ENCODE measurements at regions not wholly inside any gene's neighbourhood (a gene's known extent, or its start where the extent isn't known, plus 50 kb on each side); places are given as distances from the start of the nearest gene placed in this dataset.
"Not testable (repeated sequence)": the region's sequence is repeated elsewhere in the genome, so short reads cannot be mapped to it uniquely, and the experiment has no call there.

DNA sequence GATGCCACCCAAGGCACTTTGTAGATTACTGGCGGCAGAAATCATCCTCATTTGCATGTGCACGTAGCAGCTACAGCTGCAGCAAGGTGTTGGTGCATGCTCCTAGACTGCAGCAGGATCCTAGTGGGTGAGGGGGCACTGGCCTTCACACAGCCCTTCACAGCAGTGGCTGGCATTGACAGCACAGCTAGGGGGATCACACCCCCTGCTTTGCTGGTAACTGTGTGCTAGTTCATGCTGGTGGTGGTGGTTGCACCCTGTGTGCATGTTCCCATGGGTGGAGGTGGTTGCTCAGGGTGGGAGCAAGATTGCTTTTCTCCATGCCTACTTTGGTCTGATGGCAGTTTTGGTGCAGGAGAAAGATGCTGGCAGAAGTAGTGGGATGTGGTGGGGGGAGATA, 1695.1 kb upstream of the CDH6 start:
- no peak for DNase-seq (ENCODE audit: low read depth)

DNA sequence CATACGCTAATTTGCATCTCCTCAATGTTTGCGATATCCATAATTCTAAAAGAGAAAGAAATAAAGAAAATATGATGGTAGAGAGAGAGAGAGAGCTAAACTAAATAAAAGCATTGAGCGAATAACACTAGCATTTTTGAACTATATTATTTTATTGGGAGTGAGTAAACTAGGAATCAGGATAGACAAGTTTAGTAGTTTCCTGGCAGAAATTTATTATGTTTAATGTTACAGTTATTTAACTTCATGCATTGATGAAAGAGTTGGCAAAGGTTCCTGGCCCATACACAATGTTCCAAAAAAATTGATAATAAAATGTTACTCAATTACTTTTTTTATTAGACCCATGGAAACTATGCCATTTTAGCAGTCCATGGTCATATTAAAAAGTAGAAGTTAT, 1708.2 kb upstream of the CDH6 start:
- no peak for DNase-seq (ENCODE audit: low read depth)

DNA sequence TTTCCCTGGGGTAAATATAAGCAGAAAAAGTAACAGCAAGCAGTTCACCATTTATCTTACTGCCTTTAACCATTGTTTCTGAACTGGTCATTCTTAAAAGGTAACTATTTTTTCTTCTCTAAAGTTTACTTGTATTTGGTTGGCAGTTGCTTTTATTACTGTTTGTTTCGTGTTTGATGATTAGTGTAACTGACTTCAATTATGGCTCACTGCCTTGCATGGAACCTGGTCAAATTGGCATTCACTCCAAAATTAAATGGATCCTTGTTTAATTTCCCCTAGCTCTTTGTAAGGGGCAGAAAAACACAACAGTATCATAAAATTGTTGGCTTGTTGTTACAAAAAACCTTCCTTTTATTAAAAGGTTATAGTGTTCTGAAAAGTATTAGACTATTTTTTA, 1723.9 kb upstream of the CDH6 start:
- no peak for DNase-seq (ENCODE audit: low read depth)

DNA sequence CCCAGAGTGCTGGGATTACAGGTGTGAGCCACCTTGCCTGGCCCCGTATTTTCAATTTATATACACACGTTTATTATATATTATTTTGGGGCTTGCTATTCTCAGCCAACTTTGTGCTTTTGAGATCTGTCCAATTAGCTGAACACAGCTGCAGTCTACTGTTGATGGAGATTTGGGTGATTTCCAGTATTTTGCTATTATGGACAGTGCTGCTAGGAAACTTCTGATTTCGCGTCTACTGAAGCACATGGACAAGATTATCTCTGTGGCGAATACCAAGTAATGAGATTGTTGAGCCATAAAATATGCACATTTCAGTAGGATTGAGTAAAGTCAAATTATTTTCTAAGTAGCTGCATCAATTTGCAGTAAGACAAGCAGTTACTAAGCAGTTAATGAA, 1731.2 kb upstream of the CDH6 start:
- peak; percentile 67 for DNase-seq (ENCODE audit: low read depth)

DNA sequence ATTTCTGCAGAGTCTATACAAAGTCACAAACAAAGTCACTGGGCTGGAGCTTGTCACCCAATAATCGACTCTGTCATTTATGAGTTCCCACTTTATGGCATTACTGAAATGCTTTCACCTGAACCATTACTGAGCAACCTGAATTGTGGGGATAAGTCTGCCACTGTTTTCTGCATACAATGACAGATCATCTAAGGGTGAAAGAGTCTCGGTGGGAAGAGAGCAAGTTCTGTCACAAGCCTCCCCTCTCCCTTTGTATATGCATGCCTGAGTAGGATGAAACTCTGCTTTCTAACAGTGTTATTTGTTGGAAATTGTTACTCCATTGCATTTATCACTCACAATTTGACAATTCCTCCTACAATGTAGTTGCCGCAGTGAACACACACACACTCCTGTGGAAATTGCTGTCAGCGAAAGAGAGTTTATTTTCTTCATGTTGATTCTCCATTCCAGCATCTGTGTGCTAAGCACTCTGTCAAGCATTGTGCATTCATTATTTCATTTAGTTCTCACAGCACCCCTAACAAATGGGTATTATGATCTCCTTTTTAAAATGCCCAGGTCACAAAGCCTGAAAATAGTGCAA, 1732.4 kb upstream of the CDH6 start:
- DNase-seq (ENCODE audit: low read depth) = no peak

DNA sequence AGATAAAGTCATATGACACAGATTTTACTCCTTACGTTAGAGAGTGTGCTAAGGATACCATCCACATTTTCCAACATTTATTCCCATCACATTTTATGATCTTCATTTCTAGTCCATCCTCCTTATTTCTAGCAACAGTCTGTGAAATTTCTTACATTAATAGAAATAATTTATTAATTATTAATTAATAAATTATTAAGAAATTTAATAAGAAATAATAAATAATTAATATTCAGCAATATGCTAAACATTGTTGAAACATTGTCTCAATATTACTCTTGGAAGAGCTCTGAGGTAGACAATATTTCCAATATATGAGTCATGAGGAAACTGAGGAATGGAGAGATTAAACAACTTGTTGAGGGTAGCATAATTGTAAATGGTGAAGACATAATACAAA, 1742.5 kb upstream of the CDH6 start:
- DNase-seq (ENCODE audit: low read depth) = not testable (repeated sequence)

DNA sequence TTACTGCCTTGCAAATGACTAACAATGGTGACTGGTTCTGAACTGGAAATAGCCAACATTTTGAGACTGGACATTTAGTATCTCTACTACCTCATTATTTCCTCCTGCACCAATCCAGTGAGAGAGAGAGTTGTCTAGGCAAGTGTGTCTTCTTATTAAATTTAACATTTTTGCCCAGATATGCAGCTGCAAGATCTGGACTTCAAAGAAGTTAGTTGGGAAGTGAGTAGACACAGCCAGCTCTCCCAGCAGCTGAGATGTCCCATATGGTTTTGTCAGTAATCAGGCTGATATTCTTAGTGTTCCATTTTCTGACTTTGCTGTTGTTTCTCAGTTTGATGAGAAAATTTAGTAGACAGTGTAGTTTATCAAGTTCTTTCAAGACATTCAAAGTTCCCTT, 1778.8 kb upstream of the CDH6 start:
- peak; percentile 5 for DNase-seq (ENCODE audit: low read depth)

DNA sequence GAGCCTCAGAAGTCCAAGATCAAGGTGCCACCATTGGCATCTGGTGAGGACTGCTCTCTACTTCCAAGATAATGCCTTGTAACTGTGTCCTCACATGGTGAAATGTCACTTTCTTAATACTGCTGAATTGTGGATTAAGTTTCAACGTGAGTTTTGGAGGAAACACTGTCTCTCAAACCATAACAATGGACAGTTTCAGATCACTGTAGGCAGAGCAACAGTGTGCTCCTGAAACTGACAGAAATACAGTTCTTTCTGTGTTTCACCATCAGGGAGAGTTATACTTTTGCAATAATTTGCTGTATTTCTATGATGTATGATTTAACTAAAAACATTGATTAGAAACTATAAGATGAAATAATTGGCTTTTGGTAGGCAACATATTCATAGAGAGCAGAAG, 1780.5 kb upstream of the CDH6 start:
- DNase-seq (ENCODE audit: low read depth) = no peak

DNA sequence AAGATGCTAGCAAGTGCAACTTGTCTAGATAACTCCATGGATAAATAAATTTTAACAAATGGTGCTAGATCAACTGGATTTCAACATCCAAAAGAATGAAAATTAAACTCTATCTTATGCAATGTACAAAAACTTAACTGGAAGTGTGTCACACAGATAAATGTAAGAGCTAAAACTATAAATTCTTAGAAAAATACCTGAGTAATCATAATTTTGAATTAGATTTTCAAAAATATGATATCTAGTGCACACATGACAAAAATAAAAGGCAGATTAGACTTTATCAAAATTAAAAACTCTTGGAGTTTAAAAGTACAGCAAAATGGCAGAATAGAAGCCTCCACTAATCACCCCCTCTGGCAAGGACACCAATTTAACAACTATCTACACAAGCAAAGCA, 1791.2 kb upstream of the CDH6 start:
- no peak for DNase-seq (ENCODE audit: low read depth)

DNA sequence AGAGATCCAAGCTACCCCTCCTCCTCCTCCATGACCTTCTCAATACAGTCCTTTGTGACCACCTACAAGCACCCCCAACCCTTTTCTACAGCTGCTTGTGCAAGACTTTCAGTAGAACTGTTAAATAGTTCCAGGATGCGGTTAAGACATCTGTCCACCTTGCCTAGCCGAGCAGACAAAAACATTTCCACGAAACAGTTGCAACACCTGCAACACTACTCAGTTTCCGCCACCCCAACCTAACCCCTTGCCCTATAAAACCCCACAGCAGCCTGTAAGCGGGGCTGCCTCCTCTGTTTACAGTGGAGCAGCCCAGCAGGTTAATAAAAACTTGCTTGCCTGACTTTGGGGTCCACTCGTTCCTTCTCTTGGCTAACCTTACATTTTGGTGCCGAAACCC, 1803.5 kb upstream of the CDH6 start:
- DNase-seq (ENCODE audit: low read depth) = no peak

DNA sequence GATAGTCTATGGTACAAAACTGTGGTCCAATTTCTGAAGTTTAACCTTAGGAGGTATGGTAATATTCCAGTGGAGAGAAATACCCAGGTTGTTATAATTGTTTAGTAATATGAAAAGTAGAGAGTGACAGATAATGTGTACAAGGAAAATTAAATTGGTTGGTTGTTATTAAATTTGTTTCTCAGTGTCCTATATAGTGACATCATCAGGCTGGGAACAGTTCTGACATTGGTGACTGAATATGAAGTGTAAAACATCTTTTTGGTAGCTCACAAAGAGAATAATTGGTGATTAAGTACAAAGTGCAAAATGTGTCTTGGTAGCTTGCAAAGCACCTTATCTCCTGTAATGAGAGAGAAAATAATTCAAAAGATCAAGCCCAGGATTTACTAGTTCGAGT, 1806.1 kb upstream of the CDH6 start:
- DNase-seq (ENCODE audit: low read depth) = no peak

DNA sequence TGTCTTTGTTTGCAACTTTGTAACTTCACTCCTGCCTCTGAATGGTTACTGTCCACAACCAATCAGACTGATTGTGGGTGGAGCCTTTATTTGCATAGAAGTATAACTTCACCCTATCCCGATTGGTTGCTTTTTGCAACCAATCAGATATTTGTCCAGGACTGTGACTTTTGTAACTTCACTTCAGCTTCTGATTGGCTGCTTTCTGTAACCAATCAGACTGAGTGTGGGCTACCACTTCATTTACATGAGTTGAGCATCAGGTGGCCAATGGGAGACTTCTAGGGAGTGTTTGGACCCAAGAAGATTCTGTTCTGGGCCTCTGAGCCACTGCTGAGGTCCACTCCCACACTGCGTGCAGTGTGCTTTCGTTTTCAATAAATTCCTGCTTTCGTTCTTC, 1810.7 kb upstream of the CDH6 start:
- no peak for DNase-seq (ENCODE audit: low read depth)

DNA sequence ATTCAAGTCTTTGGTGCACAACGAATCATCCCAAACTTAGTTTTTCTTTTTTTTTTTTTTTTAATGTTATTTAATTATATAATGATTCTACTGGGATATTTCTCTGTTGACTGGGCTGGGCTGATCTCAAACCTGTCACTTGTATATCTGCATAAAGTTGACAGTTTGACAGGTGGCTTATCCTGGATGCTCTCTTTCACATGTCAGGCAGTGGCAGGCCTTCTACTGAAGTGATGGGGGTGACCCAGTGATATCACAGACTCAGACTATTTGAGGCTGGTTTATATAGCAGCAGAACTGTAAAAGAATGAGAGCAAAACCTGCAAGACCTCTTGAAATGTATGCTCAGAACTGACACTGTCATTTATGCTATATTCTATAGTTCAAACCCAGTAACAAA, 1813.5 kb upstream of the CDH6 start:
- DNase-seq (ENCODE audit: low read depth) = no peak

DNA sequence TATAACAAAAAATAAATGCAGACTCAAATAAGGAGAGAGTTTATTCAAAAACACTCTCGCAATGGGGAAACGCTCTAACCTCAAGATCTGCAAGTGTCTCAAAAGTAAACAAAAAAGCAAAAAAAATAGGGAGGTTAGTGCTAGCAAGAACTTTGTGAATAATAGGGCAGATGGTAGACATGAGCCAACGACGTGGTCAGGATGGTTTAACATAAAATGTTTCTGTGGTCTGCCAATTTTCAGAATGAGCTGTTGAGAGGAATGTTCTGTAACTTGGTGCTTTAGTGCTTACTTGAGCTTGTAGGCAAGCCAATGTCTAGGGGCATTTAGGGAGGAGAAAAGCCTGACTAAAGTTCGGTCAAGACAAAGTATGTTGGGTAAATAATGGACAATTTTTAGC, 1813.9 kb upstream of the CDH6 start:
- DNase-seq (ENCODE audit: low read depth) = no peak

DNA sequence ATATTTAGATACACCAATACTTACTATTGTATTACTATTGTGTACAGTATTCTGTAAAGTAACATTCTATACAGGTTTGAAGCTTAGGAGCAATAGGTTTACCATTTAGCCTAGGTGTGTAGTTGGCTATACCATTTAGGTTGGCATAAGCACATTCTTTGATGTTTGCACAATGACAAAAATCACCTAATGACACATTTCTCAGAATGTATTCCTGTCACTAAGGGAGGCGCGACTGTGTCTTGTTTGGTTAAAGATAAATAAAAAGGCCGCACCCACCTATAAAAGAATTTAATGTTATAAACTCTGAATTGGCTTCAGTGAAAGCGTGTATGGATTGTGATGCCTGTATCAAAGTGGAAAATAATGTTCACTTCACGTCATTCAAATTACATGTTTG, 1815.4 kb upstream of the CDH6 start:
- no peak for DNase-seq (ENCODE audit: low read depth)

DNA sequence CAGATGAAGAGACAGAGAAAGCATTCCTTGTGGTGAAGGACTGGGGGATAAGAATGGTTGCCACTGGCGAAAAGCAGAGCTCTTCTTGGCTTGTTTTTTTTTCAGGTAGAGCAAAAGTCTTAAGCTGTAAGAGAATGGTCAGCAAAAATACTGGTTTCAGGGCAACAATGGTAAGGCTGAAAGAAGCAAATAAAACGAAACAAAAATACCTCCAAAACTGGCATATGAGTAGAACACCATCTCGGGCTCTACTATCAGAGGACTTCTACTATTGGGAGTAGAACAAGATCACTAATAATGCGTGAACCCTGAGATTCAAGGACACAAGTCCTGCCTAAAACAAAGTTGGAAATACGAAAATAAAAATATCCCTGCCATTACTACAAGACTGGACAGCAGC, 1823.2 kb upstream of the CDH6 start:
- no peak for DNase-seq (ENCODE audit: low read depth)

DNA sequence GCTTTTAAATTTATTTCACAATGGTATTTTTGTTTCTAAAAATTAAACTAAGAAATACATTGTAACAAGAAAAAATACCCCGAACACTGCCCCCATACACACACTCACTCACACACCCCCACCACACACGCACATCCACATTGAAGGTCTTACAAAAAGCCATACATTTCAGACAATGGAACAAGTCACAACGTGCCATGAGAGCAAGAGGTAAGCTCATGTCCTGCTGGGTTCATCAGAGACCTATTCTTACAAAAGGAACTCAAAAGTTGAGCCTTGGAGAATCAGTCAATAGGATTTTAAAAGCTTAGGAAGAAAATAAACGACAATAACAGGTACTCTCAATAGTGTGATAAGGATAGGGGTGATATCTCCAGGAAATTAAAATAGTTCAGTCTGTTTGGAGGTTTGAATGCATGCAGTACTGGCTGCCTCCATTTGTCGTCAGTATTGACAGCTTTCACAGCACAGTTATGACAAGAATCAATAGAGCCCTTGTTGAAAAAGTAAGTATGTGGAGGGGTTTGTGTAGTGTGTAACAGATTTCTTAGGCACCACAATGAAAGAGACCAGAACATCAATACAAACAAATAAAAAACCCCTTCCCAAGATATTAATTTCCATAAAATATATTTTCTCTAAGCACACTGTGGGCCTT, 1826.2 kb upstream of the CDH6 start:
- no peak for DNase-seq (ENCODE audit: low read depth)

DNA sequence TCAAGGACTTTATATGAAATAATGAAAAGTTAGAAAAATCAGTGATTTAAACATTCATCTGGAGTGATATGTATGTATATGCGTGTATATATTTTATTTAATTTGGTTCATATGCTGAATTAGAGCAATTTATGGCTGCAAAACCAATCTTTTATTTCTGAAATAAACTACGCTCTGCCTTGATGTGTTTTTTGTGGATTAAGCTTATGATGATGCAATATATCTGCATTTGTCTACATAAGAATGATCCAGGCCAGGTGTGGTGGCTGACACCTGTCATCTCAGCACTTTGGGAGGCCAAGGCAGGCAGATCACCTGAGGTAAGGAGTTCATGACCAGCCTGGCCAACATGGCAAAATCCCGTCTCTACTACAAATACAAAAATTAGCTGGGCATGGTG, 1842.3 kb upstream of the CDH6 start:
- DNase-seq (ENCODE audit: low read depth) = no peak

DNA sequence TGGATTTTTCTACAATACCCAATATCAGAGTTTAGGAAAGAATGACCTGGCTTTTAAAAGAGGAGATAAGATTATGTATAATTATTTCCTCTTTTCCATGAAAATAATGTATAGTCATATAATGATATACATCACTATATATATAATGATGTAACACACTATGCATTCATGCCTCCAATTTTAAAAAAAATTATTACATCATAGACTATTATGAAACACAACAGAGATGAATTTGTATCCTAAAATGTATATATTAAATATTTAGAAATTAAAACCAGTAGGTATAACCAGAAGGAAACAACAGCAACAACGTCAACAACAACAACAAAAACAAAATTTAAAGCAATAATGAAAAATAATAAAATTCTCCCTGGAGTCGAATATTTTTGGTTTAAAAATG, 1856.5 kb upstream of the CDH6 start:
- DNase-seq (ENCODE audit: low read depth) = no peak

DNA sequence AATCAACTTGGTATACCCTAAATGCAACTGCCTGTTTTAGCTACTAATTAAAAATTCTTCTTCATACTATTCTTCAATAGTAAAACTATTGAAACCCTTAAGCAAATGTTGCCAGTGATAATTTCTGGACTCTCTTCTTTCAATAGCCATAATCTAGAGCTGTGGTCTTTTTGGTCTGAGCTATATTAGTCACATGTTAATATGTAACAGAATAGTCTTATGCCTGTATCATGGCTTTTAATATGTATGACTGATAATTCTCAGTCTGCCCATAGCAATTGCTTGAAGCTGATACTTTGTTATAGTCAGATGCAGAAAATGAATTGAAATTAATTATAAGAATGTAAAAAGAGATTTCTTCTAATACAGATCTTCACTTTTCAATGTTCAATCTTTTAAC, 1871.9 kb upstream of the CDH6 start:
- DNase-seq (ENCODE audit: low read depth) = no peak

DNA sequence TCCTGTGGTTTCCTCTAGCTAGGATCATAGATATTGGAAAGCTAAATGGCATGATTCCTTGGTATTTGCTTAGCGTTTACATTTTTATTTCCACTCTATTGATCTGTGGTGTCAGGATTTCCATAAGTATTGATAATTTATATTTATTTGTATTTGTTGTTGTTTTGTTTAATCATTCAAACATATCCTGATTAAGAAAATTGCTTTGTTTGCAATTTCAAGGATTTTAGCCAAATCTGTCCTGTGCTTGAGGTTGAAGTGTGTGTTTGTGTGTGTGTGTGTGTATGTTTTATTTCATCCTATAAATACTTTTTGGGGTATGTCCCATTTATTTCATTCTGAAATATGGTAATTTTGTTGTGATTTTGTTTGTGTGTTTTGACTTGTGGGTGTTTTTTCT, 1884.1 kb upstream of the CDH6 start:
- no peak for DNase-seq (ENCODE audit: low read depth)

DNA sequence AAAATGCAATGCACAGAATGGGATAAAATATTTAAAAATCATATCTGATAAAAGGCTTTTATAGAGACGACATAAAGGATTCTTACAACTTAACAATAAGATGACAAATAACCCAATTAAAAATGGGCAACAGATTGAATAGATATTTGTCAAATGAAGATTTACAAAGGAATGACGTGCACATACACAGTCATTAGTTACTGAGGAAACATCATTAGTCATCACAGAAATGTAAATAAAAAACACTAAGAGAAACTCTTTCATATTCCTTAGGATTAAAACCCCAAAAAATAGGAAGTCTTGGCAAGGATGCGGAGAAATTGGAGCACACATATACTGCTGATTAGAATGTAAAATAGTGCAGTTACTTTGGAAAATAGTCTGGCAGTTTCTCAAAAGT, 1886.0 kb upstream of the CDH6 start:
- no peak for DNase-seq (ENCODE audit: low read depth)

DNA sequence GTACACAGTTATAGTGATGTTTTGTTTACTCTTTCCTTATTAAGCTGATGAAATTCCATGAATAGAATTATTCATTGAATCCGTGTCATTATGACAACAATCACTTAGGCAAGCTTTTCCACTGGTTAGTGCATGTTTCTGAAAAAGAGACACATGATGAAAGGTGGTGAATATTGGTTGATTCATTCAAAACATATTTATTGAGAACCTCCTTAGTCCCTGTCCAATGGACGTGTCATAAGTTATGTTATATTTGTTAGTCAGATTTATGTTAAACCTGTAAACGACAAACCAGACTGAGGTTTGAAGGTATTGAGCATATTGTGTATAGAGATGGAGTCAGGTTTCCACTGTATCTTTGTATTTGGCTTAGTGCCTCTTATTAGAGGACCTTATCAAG, 1888.9 kb upstream of the CDH6 start:
- no peak for DNase-seq (ENCODE audit: low read depth)

DNA sequence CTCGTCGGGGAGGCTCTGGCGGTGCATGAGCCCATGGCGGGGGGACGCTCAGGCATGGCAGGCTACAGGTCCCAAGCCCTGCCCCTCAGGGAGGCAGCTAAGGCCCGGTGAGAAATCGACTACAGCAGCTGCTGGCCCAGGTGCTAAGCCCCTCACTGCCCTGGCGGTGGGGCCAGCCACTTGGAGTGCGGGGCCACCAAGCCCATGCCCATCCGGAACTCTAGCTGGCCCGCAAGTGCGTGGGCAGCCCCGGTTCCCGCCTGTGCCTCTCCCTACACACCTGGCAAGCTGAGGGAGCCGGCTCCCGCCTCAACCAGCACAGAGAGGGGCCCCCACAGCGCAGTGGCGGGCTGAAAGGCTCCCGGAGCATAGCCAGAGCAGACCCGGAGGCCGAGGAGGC, 1896.9 kb upstream of the CDH6 start:
- DNase-seq (ENCODE audit: low read depth) = no peak

All from forelimb muscle (tissue), 1 donor.